HepG2 (cell line): ENCODE measurements at regions not wholly inside any gene's neighbourhood (a gene's known extent, or its start where the extent isn't known, plus 50 kb on each side); places are given as distances from the start of the nearest gene placed in this dataset.

Experiments used
- ATAC-seq: fragments of 200-7000 bp; cut with Tn5 transposase; 3 replicates; pipeline ENCODE4 v1.9.1; 2020; ENCODE audit warnings: mild to moderate bottlenecking, moderate library complexity
- BruUV-seq: library from RNA; stranded (reverse); fragments of 400-500 nt; replicated peaks from 2 replicates; lab custom pipeline; 2021; lab: Mats Ljungman, UMichigan
- CTCF ChIA-PET: fragments of 300-600 bp; formaldehyde crosslinking; extraction: SDS; loops from one replicate; lab custom pipeline; 2021; ENCODE audit warnings: low total read pairs, inconsistent platforms, low intra/inter-chr PET ratio; lab: Yijun Ruan, JAX
- POLR2A ChIA-PET: fragments of 350-600 bp; sonication (Branson Sonifier 250); formaldehyde crosslinking; loops from one replicate; lab custom pipeline; 2020; ENCODE audit warnings: antibody characterized with exemption, inconsistent platforms; lab: Yijun Ruan, JAX
- DNase-seq: peaks from one replicate; pipeline ENCODE4 v3.0.0-alpha.2; 2015; ENCODE audit warnings: low spot score
- FAIRE-seq: peaks from 3 replicates; lab custom pipeline; 2011; peaks lifted over from hg19 to GRCh38; lab: Jason Lieb, UNC
- H2AFZ ChIP-seq: one replicate; pipeline ENCODE4 v1.6.1; 2011; ENCODE audit warnings: low read length, inconsistent platforms
- H3K27ac ChIP-seq: fragments of 300-600 bp; 3 replicates; pipeline ENCODE4 v1.8.0; 2011; ENCODE audit warnings: mixed run types, mild to moderate bottlenecking, mixed read lengths, low read length, inconsistent platforms; ENCODE audit not compliant: insufficient read depth; ENCODE audit errors: extremely low read length
- H3K27me3 ChIP-seq, 2 experiments: fragments of 200-600 bp in 1 of 2; 2 replicates in 1 of 2; 3 replicates in 1 of 2; pipeline versions ENCODE4 v1.6.0 to v1.8.0; 2011; ENCODE audit warnings: low read length in 2 of 2, mild to moderate bottlenecking in 2 of 2, moderate library complexity in 2 of 2, inconsistent platforms in 1 of 2; ENCODE audit not compliant: insufficient read depth in 2 of 2, control insufficient read depth in 1 of 2
- H3K36me3 ChIP-seq, 2 experiments: fragments of 200-600 bp in 1 of 2; replicated peaks in 1 of 2; 2 replicates in 1 of 2; 3 replicates in 1 of 2; pipeline versions ENCODE4 v1.5.1 to v1.8.0; 2011; ENCODE audit warnings: low read length in 2 of 2, inconsistent platforms in 1 of 2; ENCODE audit not compliant: insufficient read depth in 2 of 2, control insufficient read depth in 1 of 2
- H3K4me1 ChIP-seq: 2 replicates; pipeline ENCODE4 v1.5.1; 2012; ENCODE audit warnings: low read length, inconsistent platforms; ENCODE audit not compliant: insufficient read depth
- H3K4me2 ChIP-seq: 2 replicates; pipeline ENCODE4 v1.6.0; 2011; ENCODE audit warnings: low read depth, low read length, inconsistent platforms
- H3K4me3 ChIP-seq, 3 experiments: fragments of 200-600 bp in 1 of 3; sonication (generic), shearing (Covaris generic) in 1 of 3; replicated peaks in 1 of 3; 2 replicates each; pipeline ENCODE4 v1.5.1; 2011 to 2016; ENCODE audit warnings: low read length in 3 of 3, inconsistent platforms in 2 of 3, low read depth in 2 of 3, mild to moderate bottlenecking in 2 of 3, control low read depth in 1 of 3, mixed read lengths in 1 of 3; ENCODE audit not compliant: insufficient read depth in 1 of 3
- H3K79me2 ChIP-seq: one replicate; pipeline ENCODE4 v1.6.1; 2011; ENCODE audit warnings: low read length, inconsistent platforms; ENCODE audit not compliant: insufficient read depth
- H3K9ac ChIP-seq: 2 replicates; pipeline ENCODE4 v1.6.0; 2011; ENCODE audit warnings: mild to moderate bottlenecking, low read depth, low read length, inconsistent platforms; ENCODE audit not compliant: insufficient read depth
- H3K9me3 ChIP-seq: 2 replicates; pipeline ENCODE4 v1.5.1; 2012; ENCODE audit warnings: mild to moderate bottlenecking, low read length
- H4K20me1 ChIP-seq: 2 replicates; pipeline ENCODE4 v1.6.0; 2011; ENCODE audit warnings: inconsistent platforms, mild to moderate bottlenecking, low read length, moderate library complexity; ENCODE audit not compliant: insufficient read depth
- ADNP ChIP-seq: sonication (generic); formaldehyde crosslinking; IDR thresholded peaks from 2 replicates; pipeline ENCODE4 v1.4.0; 2020; ENCODE audit warnings: missing genetic modification reagents
- AHDC1 ChIP-seq: sonication (generic); formaldehyde crosslinking; IDR thresholded peaks from 2 replicates; pipeline ENCODE4 v1.5.1; 2020; ENCODE audit warnings: mild to moderate bottlenecking, missing genetic modification reagents, borderline replicate concordance
- ARNT ChIP-seq: fragments of 450-650 bp; IDR thresholded peaks from 2 replicates; pipeline ENCODE4 v1.6.1; 2017
- CTCF ChIP-seq: sonication (generic); formaldehyde crosslinking; IDR thresholded peaks from 2 replicates; pipeline ENCODE4 v1.5.0; 2020; ENCODE audit warnings: mild to moderate bottlenecking, missing genetic modification reagents, moderate library complexity
- ELF1 ChIP-seq: sonication (generic); formaldehyde crosslinking; IDR thresholded peaks from 2 replicates; pipeline ENCODE4 v1.4.0; 2020; ENCODE audit warnings: missing genetic modification reagents
- GRHL1 ChIP-seq: sonication (generic); formaldehyde crosslinking; conservative IDR thresholded peaks from 2 replicates; pipeline ENCODE4 v1.8.0; 2022; ENCODE audit warnings: missing genetic modification reagents
- MXD1 ChIP-seq: sonication (generic); formaldehyde crosslinking; IDR thresholded peaks from 2 replicates; pipeline ENCODE4 v1.4.0; 2020; ENCODE audit warnings: mild to moderate bottlenecking, missing genetic modification reagents
- NR3C1 ChIP-seq: sonication (generic); formaldehyde crosslinking; IDR thresholded peaks from 2 replicates; pipeline ENCODE4 v1.4.0; 2020; ENCODE audit warnings: missing genetic modification reagents
- PRPF4 ChIP-seq: fragments of 200-400 bp; formaldehyde crosslinking; IDR thresholded peaks from 2 replicates; pipeline ENCODE4 v1.6.1; 2016; ENCODE audit warnings: low read length, low read depth; ENCODE audit not compliant: poor library complexity, severe bottlenecking
- RARA ChIP-seq: IDR thresholded peaks from 2 replicates; pipeline ENCODE4 v1.6.1; 2016; ENCODE audit warnings: missing genetic modification reagents, missing compliant biosample characterization
- SCMH1 ChIP-seq: sonication (generic); formaldehyde crosslinking; IDR thresholded peaks from 2 replicates; pipeline ENCODE4 v1.9.0; 2021; ENCODE audit warnings: missing genetic modification reagents, mild to moderate bottlenecking, borderline replicate concordance
- SRF ChIP-seq: IDR thresholded peaks from 2 replicates; pipeline ENCODE4 v1.6.1; 2011; ENCODE audit warnings: mild to moderate bottlenecking, low read depth, low read length, moderate library complexity
- TERF1 ChIP-seq: sonication (generic); formaldehyde crosslinking; IDR thresholded peaks from 2 replicates; pipeline ENCODE4 v1.8.0; 2022; ENCODE audit warnings: mild to moderate bottlenecking, missing genetic modification reagents, moderate library complexity
- ZNF101 ChIP-seq: sonication (generic); formaldehyde crosslinking; IDR thresholded peaks from 2 replicates; pipeline ENCODE4 v1.4.0; 2020; ENCODE audit warnings: mild to moderate bottlenecking, low read depth, missing genetic modification reagents, borderline replicate concordance
- ZNF121 ChIP-seq: sonication (generic); formaldehyde crosslinking; IDR thresholded peaks from 2 replicates; pipeline ENCODE4 v1.5.0; 2020; ENCODE audit warnings: mild to moderate bottlenecking, missing genetic modification reagents
- ZNF207 ChIP-seq: fragments of 450-650 bp; IDR thresholded peaks from 2 replicates; pipeline ENCODE4 v1.6.1; 2016; ENCODE audit warnings: antibody characterized with exemption, borderline replicate concordance
- WGBS: methylation state at CpG from one replicate; pipeline ENCODE4 v1.1.6; 2017; ENCODE audit warnings: low lambda C conversion rate; 5-methylcytosine and 5-hydroxymethylcytosine counted together
- in situ Hi-C: cut with HindIII; loops from 2 replicates; pipeline ENCODE4 v1.10.0; 2017; ENCODE audit warnings: low pct_unique_long_range_greater_than_20kb; ENCODE audit not compliant: extremely low pct_ligation_motif_present
- intact Hi-C: fragments of 100-400 bp; cut with micrococcal nuclease; formaldehyde crosslinking; loops from one replicate; pipeline ENCODE4 v1.10.0; 2022; ENCODE audit not compliant: unreplicated experiment

- DNase-seq: no peak
- H3K4me2 ChIP-seq: no peak overlapping the region
- WGBS: 62% methylated on average over 5 of the region's 5 CpGs
- H3K9me3 ChIP-seq: no peaks in the 10 kb centered on the region
- ChIA-PET POLR2A (no interaction called here), CTCF (no interaction called here)
- H3K9ac ChIP-seq: no peak overlapping the region
- FAIRE-seq: no peak
- H3K4me3 ChIP-seq: no peak overlapping the region
- H3K27me3 ChIP-seq: no peaks in the 10 kb centered on the region; a peak in 1 of 5 replicates
- H2AFZ ChIP-seq: no peak overlapping the region
- H3K36me3 ChIP-seq: no peaks in the 10 kb centered on the region
- intact Hi-C loops (no loop called here), in situ Hi-C loops (no loop called here)
- ATAC-seq: no peak
- H3K4me1 ChIP-seq: peaks cover 57% of the 10 kb centered on the region
- H4K20me1 ChIP-seq: no peaks in the 10 kb centered on the region
- no peaks in the 10 kb centered on the region for H3K79me2 ChIP-seq
- no peak overlapping the region for H3K27ac ChIP-seq
- BruUV-seq: no TSS peak
- TF ChIP-seq ZNF101 (CRISPR knock-in tag) (no peak), AHDC1 (CRISPR knock-in tag) (no peak), RARA (CRISPR knock-in tag) (no peak), GRHL1 (CRISPR knock-in tag) (no peak), ELF1 (CRISPR knock-in tag) (no peak), SRF (no peak), TERF1 (CRISPR knock-in tag) (no peak), ADNP (CRISPR knock-in tag) (no peak), ARNT (no peak), ZNF121 (no peak), MXD1 (CRISPR knock-in tag) (no peak), CTCF (CRISPR knock-in tag) (no peak), SCMH1 (CRISPR knock-in tag) (no peak), ZNF207 (no peak), NR3C1 (CRISPR knock-in tag) (no peak), PRPF4 (no peak)
These were observed 419.8 kb downstream of the COG6 start for GRCh38 chr13:40075281-40075680.
